ENCODE measurements at regions not wholly inside any gene's neighbourhood (a gene's known extent, or its start where the extent isn't known, plus 50 kb on each side); places are given as distances from the start of the nearest gene placed in this dataset.
"Not testable (repeated sequence)": the region's sequence is repeated elsewhere in the genome, so short reads cannot be mapped to it uniquely, and the experiment has no call there.

DNA sequence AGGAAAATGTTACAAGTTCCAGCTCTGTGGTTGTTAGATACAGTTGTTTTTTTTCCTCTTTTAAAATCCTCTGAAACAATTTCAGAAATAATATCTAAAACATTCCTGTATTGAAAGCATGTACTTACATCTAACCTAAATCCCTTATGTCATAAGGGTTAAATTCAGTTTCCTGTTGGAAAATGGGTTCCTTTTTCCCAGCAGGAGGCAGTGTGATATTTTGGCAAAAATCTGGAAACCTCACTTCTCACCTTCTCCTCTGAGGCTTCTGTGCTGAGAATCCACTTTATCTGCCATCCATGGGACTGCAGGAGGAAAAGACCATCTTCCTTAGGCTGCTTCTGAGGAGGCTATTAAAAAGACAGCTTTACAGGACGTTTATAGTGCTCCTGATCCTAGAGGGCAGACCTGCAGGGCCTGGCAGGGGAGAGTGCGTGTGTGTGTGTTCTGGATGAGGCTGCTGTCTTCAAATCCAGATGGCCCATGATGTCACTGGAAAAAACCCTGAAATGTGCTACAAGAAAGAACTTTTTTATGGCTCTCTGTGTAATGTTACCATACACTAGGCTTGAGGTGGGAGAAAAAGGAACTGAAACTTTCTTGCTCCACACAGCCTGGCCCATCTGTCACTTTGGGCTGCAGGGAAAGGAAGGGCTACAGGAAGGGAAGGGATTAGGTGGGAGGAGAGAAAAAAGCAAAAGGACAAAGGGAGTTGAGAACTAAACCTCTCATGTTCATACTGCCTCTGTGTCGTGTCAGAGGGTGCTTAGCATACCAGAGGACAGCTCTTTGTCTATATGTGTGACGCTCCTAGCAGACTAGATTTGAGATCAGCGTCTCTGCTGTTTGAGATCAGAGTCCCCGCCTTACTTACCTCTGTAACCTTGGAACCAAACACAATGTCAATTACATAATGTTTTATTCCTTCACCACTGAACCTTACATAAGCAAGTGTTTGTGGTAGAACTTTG, 379.2 kb upstream of the SPAG17 start:
- peak; percentile 37 for DNase-seq

DNA sequence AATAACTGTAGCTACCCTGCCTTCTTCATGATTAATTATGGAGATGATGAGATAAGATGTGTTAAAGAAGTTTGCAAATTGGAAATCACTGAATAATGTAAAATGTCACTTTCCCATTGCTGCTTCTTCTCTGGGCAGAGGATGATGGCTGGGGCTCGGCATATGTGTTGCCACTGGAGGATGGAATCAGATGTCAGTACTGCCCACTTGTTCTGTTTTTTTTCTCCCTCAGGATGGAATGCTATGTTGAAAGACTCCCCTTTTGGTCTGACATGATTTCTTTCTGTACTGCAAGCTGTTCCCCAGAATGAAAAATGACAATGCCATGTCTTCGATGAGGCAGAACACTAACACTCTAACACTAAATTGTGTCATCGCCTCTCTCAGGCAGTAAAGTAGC, 373.9 kb upstream of the SPAG17 start:
- no peak for DNase-seq

DNA sequence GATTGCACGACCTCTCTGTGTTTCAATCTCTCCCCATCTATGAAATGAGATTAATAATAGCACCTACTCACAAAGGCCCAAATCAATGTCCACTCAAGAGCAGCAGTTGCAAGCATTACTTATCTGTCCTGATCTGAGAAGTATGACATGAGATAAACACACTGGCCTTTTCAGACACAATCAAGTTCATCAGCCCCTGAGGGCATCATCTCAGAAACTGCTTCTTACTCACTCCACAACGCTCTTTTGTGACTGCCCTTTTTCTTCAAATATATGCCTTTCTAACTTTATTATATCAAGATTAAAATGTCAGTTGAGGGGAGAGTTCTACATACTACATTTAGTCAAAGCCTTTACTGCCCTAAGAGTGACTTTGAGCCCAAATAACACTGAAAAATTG, 371.9 kb upstream of the SPAG17 start:
- DNase-seq = no peak

DNA sequence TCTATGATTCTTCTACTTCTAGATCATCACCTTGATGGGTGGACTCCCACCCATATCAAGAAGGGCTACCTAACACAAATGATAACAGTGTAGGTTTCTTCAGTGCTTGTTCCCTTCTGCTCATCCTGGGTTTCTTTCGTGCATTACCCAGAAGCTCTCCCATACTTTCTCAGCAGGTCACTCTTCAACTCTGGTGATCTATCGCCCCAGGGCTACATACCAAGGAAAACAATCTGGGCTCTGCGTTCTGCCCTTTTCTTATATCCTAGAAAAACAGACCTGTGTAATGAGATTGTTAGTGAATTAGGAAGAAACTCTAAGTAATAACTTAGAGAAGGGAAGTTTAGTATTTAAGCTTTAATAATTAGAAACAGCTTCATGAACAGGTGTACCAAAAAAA, 370.6 kb upstream of the SPAG17 start:
- DNase-seq = no peak

DNA sequence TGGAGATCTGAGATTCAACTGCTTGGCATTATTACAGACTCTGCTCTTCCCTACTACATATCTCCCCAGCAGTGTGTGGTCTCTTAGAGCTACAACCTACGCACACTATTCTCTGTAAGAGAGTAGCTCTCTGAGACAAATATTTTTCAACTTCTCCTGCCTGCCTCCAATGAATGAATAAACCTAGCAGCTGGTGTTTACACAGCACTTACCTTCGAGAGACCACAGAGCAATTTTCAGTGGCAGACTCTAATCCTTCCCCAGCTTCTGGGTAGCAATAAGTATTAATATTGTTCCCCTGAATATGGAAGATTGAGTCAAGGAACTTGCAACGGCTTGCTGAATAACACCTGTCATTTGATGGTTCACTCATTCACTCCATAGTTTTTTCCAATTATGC, 350.9 kb upstream of the SPAG17 start:
- peak; percentile 12 for DNase-seq

DNA sequence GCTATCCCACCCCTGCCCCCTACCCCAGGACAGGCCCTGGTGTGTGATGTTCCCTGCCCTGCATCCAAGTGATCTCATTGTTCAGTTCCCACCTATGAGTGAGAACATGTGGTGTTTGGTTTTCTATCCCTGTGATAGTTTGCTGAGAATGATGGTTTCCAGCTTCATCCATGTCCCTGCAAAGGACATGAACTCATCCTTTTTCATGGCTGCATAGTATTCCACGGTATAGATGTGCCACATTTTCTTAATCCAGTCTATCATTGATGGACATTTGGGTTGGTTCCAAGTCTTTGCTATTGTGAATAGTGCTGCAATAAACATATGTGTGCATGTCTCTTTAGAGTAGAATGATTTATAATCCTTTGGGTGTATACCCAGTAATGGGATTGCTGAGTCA, 326.9 kb upstream of the SPAG17 start:
- not testable (repeated sequence) for DNase-seq

DNA sequence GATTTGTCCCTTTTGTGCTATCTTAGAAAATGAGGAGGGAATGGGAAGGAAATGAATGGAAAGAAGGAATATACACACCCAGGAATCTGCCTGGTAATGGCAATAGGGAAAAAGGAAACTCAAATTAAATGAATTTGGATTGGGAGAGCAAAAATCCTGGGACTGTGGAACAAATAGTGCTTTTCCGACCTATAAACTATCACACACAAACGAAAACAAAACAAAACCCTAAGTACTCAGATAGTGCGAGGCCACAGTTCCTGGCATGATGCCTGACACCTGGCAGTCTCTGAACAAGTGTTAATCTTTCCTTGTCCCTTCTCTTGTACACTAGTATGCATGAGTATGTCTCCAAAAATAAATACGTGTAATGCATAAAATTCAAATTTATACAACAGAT, 319.8 kb upstream of the SPAG17 start:
- DNase-seq = no peak

DNA sequence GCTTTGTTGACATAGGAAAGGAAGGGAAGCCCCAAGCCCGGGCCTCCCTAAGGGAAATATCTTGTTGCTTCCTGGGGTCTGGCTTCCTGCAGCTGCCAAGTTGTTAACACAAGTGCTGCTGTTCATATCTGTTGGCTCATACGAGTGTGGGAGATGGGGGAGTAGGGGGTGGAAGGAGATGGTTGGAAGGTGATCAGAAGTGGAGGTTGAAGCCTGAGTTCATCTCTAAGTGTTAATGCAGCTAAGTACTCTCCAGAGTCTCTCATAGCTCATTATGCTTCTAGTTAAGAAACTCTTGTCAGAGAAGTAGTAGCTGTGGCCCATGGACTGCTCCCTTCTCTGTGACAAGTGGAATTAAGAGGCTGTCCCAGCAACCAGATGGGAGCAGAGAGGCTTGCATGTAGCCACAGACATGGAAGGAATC, 319.2 kb upstream of the SPAG17 start:
- no peak for DNase-seq

DNA sequence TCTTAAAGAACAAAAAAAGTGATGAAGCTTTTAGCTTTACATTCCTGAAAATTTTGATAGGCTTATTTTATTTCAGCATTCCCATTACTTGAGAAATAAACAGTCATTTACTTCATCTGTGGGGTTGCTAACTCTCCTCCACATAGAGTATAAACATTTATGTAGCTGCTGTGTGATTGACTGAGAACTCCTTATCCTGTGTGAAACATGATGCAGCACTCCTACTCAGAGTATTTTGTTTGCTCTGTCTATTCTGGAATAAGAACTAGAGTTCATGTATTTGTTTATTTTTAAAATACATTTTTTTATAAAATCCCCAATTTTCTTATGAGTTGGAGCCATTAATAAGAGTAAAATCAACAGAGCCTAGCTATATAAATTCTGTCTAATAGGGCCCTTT, 318.7 kb upstream of the SPAG17 start:
- no peak for DNase-seq

DNA sequence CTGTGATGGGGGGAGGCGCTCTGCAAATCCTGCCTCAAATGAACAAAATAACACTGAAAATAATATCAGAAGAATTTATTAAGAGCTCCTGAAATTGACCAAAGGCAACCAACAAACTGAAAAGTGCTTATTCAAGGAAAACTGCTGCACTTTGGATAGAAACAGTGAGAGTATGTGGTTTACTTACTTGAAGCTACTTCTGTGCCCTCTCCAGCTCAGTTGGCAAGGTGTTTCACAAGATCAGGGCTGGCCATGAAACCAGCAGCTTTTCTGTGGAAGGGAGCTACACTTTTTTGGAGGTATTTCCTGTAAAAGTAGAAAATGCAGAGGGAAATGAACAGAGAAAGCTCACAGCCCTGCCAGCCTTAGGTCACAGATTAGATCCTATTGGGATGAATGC, 310.0 kb upstream of the SPAG17 start:
- no peak for DNase-seq

DNA sequence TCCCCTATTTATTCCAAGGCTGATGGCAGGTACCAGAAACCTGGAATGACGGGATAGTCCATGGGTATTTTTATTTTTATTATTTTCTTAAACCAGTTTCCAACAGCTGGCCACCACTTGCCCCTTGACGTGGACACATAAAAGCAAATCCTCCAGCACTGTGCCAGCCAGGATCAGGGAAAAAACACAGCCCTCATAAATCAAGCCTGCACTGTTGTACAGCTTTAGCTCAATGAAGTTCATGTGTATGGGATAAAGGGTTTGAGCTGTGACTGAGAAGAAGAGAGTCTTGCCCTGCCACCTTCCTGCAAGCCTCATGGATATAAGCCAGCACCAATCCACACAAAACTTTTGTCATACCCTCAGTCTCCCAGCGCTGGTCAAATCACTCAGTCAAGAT, 303.8 kb upstream of the SPAG17 start:
- DNase-seq = no peak

DNA sequence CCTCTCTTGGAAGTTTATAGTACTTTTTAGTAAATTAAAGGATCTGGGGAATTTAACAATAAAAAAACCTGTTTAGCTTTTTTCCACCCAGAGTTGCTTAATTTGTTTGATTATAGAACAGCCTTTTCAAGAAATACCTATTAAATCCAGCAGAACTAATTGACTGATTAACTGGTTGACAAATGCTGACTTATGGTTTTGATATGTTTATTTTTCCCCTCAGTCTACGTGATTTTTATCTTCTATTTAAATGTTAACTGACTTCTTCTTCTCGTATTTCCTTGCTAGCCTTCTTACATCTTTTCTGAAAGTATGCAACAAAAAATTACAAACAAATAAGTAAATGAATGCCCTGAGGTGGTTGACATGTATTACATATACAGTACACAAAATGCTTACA, 302.9 kb upstream of the SPAG17 start:
- DNase-seq = no peak

DNA sequence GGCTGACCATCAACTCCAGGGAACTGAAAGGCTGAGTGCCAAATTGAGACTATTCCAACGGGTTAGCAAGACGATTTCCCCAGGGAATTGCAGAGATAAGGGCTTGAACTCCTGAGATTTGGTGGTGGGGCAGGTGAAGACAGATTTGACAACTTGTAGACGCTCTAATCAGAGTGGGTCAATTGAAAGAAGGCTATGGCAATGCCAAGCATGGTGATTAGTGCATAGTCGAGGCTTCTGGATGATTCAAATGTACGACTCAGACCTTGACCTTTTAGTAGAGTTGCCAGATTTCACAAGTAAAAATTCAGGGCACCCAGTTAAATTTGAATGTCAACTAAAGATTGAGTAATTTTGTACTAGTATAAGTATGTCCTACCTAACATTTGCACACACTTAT, 302.1 kb upstream of the SPAG17 start:
- no peak for DNase-seq

DNA sequence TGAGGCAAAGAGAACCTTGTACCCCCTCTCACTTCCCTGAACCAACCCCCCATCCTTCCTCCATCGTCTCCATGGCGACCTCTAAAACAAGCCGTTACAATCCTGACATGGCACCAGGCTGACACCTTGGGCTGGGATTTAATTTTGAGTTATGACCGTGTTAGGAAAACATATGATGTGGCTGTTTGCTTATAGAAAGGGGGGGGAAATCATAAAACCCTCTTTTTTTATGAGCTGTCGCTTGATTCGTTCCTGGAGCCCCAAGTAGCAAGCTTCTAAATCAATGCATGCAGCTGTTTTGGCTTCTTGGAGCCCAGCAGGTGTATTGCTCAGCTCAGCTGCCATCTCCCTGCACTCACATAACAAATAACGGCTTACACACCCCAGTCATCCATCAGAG, 301.2 kb upstream of the SPAG17 start:
- no peak for DNase-seq

DNA sequence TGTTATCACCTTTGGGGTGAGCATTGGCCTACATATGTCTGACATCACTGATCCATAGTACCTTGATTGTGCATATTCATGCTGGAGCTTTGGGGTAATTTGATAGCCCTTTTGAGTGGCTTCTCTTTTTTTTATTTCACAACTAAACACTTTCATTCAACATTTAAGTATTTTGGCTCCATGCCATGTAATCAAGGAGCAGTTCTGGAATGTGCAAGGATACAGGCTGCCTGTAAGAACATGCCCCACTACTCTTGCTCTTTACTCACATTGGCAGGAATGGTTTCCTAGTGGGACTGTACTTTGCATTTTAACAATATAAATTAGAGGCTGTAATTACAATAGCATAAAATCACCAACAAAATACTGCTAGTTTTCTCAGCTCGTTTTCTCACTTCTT, 300.7 kb upstream of the SPAG17 start:
- no peak for DNase-seq

DNA sequence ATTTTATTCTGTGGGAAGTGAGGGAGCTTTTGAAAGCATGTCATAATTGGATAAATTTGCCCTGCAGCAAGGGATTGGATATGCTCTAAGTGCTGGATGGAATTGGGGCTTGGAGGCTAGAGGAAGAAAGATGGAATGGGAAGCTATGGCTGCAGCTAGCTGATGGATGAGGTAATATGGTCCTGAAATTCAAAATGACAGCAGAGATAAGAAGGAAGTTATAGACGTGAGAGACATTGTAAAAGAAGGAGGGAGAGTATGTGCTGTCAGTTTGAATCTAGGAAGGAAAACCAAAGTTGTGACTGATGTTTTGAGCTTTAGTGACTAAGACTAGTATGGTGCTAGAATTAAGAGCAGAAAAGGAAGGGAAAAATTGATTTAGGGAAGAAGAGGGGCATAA, 299.9 kb upstream of the SPAG17 start:
- no peak for DNase-seq

DNA sequence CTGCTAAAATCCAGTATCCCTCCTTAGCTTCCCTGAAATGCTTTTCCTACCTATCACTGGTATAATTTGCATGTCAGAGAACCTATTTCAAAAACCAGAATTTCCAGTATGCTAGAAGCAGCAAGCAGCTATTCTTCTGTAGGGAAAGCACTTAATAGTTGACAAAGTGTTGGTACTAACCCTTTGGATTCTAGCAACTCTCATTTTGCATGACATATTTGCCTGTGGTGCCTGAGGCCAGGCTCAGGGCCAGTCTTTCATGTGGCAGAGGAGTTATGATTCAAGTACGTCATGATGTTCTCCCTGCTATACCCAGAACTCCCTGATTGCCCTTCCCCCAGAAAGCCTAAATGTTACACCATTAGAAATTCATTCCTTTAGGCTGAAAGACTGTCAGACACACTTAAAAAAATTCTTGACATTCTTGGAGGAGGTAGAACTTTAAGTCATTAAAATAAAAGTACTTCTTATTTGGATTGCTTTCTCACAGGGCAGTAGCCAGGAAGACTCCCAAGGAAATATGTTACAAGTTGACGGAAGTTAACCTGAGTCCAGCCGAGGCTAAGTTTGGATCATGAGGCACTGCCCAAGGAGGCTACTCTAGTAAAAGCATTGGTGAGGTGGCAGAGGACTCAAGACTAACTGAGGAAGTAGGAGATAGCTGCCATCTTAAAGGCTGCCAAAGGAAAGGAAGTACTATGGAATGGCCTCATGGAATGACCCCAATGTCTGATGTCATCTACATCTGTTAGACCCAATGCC, 298.4 kb upstream of the SPAG17 start:
- DNase-seq = no peak

DNA sequence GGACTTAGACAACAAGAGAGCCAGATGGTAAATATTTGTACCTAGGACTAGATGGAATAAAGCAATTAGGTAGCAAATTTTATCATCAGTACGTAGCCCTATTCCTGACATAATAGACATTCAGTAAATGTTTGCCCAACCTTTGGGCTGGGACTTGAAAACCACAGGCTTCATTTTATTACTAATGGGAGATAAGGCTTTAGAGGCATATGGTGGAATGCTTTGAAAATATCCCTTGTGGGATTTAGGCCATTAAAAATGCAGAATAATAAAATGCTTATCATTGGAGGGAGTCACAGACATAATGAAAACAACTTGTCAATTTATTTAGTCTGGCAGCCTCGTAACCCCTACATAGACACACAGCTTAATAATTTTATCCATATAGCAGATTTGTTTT, 296.1 kb upstream of the SPAG17 start:
- no peak for DNase-seq

DNA sequence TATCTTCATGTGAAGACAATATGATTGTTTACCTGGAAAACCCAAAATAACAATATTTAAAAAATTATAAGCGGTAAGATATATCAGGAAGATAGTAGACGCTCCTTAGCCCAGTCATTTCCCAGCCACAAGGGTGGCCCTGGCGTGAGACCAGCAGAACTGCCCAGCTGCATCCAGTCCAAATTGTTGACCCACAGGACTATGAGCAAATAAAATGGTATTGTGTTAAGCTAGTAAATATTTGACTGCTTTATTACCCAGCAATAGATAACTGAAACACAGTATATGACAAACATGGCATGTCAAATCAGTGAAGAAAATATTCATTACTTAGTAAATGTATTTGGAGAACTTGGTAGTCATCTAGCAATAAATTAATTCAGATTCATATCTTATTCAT, 294.3 kb upstream of the SPAG17 start:
- DNase-seq = no peak

DNA sequence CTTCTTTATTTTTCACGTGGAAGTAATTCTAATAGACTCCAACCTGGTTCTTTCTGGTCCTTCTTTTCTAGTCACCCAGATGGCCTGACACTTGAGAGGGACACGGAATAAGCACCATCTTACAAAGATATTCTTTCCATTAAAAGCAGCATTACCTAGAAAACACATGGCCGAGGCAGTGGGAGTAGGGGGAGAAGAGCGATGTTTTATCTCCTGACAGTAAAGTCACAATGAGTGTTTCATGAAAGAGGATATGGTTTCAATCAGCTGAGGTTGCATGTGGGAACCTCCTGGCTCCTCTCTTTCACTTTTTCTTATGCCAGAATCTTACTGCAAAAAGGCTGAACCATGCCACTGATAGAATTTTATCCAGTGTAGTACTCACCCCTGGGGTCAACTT, 288.8 kb upstream of the SPAG17 start:
- DNase-seq = no peak

DNA sequence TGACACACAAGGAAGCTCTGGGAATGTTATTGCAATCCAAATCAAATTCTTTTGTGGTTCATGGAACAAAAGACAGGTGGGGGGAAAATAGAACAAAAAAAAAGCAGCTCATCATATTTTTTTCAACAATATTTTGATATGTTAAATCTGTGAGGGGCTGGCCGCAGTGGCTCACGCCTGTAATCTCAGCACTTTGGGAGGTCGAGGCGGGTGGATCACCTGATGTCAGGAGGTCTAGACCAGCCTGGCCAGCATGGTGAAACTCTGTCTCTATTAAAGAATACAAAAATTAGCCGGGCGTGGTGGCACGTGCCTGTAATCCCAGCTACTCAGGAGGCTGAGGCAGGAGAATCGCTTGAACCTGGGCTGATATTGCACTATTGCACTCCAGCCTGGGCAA, 279.4 kb upstream of the SPAG17 start:
- not testable (repeated sequence) for DNase-seq

DNA sequence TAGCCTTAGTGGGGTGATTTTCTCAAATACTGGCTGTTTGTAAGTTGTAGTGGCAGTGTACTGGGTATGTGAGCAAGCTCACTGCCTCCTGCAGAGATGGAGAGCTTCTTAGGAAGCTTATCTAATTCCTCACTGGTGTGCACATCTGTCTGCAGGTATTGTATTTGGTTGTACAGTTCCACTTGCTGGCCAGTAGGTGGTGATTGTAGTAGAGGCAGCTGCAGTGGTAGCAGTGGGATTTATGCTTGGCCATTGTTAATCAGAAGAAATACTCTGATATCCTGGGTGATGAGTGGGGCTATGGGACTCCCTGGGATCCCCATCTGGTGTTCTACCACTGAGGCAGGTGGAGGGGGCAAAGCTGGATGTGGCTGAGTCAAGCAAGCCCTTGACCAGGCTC, 276.1 kb upstream of the SPAG17 start:
- DNase-seq = no peak

DNA sequence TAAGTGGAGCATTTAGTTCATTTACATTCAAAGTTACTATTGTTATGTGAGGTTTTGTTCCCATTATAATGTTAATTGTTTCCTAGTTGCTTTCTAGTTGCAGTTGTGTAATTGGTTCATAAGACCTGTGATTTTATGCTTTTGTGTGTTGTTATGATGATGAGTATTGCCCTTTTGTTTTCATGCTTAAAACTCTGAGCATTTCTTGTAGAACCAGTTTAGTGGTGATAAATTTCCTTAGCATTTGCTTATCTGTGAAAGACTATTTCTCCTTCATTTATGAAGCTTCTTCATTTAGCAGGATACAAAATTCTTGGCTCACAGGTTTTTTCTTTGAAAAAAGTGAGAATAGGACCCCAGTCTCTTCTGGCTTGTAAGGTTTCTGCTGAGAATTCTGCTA, 274.8 kb upstream of the SPAG17 start:
- no peak for DNase-seq

DNA sequence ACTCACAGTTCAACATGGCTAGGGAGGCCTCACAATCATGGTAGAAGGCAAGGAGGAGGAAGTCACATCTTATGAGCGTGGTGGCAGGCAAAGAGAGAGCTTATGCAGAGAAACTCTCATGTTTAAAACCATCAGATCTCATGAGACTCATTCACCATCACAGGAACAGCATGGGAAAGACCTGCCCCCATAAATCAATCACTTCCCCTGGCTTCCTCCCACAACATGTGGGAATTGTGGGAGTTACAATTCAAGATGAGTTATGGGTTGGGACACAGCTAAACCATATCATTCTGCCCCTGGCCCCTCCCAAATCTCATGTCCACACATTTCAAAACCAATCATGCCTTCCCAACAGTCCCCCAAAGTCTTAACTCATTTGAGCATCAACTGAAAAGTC, 268.8 kb upstream of the SPAG17 start:
- not testable (repeated sequence) for DNase-seq
